ENCODE measurements at regions not wholly inside any gene's neighbourhood (a gene's known extent, or its start where the extent isn't known, plus 50 kb on each side); places are given as distances from the start of the nearest gene placed in this dataset.

GRCh38 chr3:20652231-20652986 lies 466.4 kb upstream of the SGO1 start:
- TF ChIP-seq CTCF (IDR thresholded peaks at IDR 0.05), result no peak
- TF ChIP-seq POLR2A (IDR thresholded peaks at IDR 0.05), result no peak
- TF ChIP-seq EP300 (IDR thresholded peaks at IDR 0.05), result no peak

All from tibial nerve (tissue), 4 donors.